GM21390 (cell line): ENCODE measurements at regions not wholly inside any gene's neighbourhood (a gene's known extent, or its start where the extent isn't known, plus 50 kb on each side); places are given as distances from the start of the nearest gene placed in this dataset.
"Not testable (repeated sequence)": the region's sequence is repeated elsewhere in the genome, so short reads cannot be mapped to it uniquely, and the experiment has no call there.

Experiments used
- ATAC-seq: cut with Tn5 transposase; IDR thresholded peaks from one replicate; pipeline ENCODE4 v1.9.1; 2021; ENCODE audit not compliant: unreplicated experiment

GRCh38 chr5:153212471-153212870 is 278.0 kb upstream of the GRIA1 start:
- ATAC-seq = no peak

GRCh38 chr5:153222936-153223335 is 267.5 kb upstream of the GRIA1 start:
- no peak for ATAC-seq

- no peak for ATAC-seq
These were observed 267.1 kb upstream of the GRIA1 start for GRCh38 chr5:153223376-153223775.

- ATAC-seq = no peak
These were observed 265.8 kb upstream of the GRIA1 start for GRCh38 chr5:153224651-153225050.

GRCh38 chr5:153233933-153234332 is 256.5 kb upstream of the GRIA1 start:
- ATAC-seq = no peak

- no peak for ATAC-seq
These were observed 254.2 kb upstream of the GRIA1 start for GRCh38 chr5:153236319-153236718.

- peak; percentile 92 for ATAC-seq
These were observed 252.7 kb upstream of the GRIA1 start for GRCh38 chr5:153237671-153238332.

- ATAC-seq = no peak
These were observed 233.1 kb upstream of the GRIA1 start for GRCh38 chr5:153257381-153257780.

- ATAC-seq = no peak
These were observed 232.0 kb upstream of the GRIA1 start for GRCh38 chr5:153258469-153258868.

GRCh38 chr5:153267506-153267905 is 223.0 kb upstream of the GRIA1 start:
- no peak for ATAC-seq

- ATAC-seq = no peak
These were observed 214.8 kb upstream of the GRIA1 start for GRCh38 chr5:153275695-153276094.

- no peak for ATAC-seq
These were observed 214.3 kb upstream of the GRIA1 start for GRCh38 chr5:153276151-153276550.

- not testable (repeated sequence) for ATAC-seq
These were observed 194.1 kb upstream of the GRIA1 start for GRCh38 chr5:153296251-153296844.

GRCh38 chr5:153299891-153300290 is 190.6 kb upstream of the GRIA1 start:
- no peak for ATAC-seq

- no peak for ATAC-seq
These were observed 182.2 kb upstream of the GRIA1 start for GRCh38 chr5:153308282-153308681.

GRCh38 chr5:153318556-153318955 is 171.9 kb upstream of the GRIA1 start:
- ATAC-seq = no peak

GRCh38 chr5:153321478-153321877 is 169.0 kb upstream of the GRIA1 start:
- ATAC-seq = no peak

GRCh38 chr5:153340139-153340538 is 150.3 kb upstream of the GRIA1 start:
- ATAC-seq = no peak

- ATAC-seq = no peak
These were observed 149.7 kb upstream of the GRIA1 start for GRCh38 chr5:153340738-153341137.

- ATAC-seq = no peak
These were observed 148.0 kb upstream of the GRIA1 start for GRCh38 chr5:153342487-153342886.

- ATAC-seq = no peak
These were observed 142.9 kb upstream of the GRIA1 start for GRCh38 chr5:153347611-153348010.

- no peak for ATAC-seq
These were observed 140.1 kb upstream of the GRIA1 start for GRCh38 chr5:153350175-153350883.
